ENCODE measurements at regions not wholly inside any gene's neighbourhood (a gene's known extent, or its start where the extent isn't known, plus 50 kb on each side); places are given as distances from the start of the nearest gene placed in this dataset.

GRCh38 chr22:34966980-34967565, 98.9 kb upstream of the ISX start:
- DNase-seq = no peak
- CTCF ChIA-PET (ENCODE audit: partially characterized antibody) = no interaction called here
- peaks cover 3 to 5% of the 10 kb centered on the region in 2 donors for H3K27me3 Mint-ChIP-seq
- Histone ChIP-seq H3K27me3 (ENCODE audit: insufficient read depth, low read length) (no peaks in the 10 kb centered on the region), H3K4me1 (ENCODE audit: insufficient read depth, low read length) (no peaks in the 10 kb centered on the region), H3K9me3 (ENCODE audit: control insufficient read depth in 1 of 2, low read length in 2 of 2) (no peaks in the 10 kb centered on the region), H3K4me3 (ENCODE audit: low read length in 2 of 2) (no peak overlapping the region), H3K27ac (ENCODE audit: low read depth, low read length) (no peak overlapping the region), H3K36me3 (ENCODE audit: insufficient read depth, low read length) (no peaks in the 10 kb centered on the region)
- intact Hi-C loops (cut with micrococcal nuclease) = no loop called here
- no peaks in the 10 kb centered on the region for H3K36me3 Mint-ChIP-seq
- no peak overlapping the region for H3K4me3 Mint-ChIP-seq
- H3K27ac Mint-ChIP-seq = no peak overlapping the region
- POLR2A ChIA-PET (ENCODE audit: partially characterized antibody) = interaction anchor here (0.5 kb wide), 1 partner anchor 1408 kb away, joined by 3 read pairs; no protein-coding TSS in a partner anchor
- no peaks in the 10 kb centered on the region for H3K4me1 Mint-ChIP-seq
- H3K9me3 Mint-ChIP-seq = no peaks in the 10 kb centered on the region

DNA sequence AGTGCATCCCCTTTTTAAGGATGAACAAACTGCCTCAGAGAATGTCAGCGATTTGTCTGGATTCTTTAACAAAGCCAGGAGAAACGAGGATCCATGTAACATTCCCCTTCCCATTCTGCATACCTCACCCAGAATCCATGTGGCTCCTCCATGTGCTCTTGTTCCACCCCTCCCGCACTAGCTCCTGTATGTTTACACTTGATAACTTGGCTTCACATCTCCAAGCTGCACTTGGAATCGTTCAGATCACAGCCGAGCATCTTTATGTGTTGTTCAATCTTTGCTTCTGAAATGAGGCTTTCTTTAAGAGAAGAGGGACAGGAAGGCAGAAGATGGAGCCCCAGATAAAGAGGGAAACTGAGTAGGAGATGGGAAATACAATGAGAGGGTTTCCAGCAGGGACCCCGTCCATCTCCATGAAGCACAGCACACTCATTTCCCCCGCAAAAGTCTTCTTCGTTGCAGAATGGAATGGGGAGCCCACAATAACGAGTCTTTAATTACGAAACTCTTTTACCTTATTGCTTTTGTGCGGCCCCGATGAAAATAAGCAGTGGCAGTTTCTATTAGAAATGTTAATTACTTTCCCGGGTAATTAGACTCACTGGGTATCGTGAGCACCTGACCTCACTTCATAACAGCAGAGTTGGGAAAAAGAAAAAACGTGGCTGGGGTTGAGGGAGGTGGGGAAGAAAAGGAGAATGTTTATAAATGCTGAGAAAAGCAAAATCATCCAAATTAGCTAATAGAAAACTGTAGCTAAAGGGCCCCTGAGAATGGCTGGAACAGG, 96.8 kb upstream of the ISX start:
- H3K27me3 Mint-ChIP-seq = peaks cover 5% of the 10 kb centered on the region in 2 donors
- no peak overlapping the region for H3K27ac ChIP-seq (ENCODE audit: low read depth, low read length)
- H3K4me3 Mint-ChIP-seq = no peak overlapping the region
- ChIA-PET POLR2A (ENCODE audit: partially characterized antibody) (no interaction called here), CTCF (ENCODE audit: partially characterized antibody) (no interaction called here)
- intact Hi-C loops (cut with micrococcal nuclease) = no loop called here
- no peaks in the 10 kb centered on the region for H3K27me3 ChIP-seq (ENCODE audit: insufficient read depth, low read length)
- H3K27ac Mint-ChIP-seq = no peak overlapping the region
- H3K9me3 Mint-ChIP-seq = no peaks in the 10 kb centered on the region
- no peaks in the 10 kb centered on the region for H3K36me3 Mint-ChIP-seq
- no peaks in the 10 kb centered on the region for H3K36me3 ChIP-seq (ENCODE audit: insufficient read depth, low read length)
- H3K4me1 ChIP-seq (ENCODE audit: insufficient read depth, low read length) = no peaks in the 10 kb centered on the region
- H3K4me1 Mint-ChIP-seq = no peaks in the 10 kb centered on the region
- no peak overlapping the region for H3K4me3 ChIP-seq (ENCODE audit: low read length in 2 of 2)
- DNase-seq = no peak
- H3K9me3 ChIP-seq (ENCODE audit: control insufficient read depth in 1 of 2, low read length in 2 of 2) = no peaks in the 10 kb centered on the region

- Histone ChIP-seq H3K4me1 (ENCODE audit: insufficient read depth, low read length) (no peaks in the 10 kb centered on the region), H3K27me3 (ENCODE audit: insufficient read depth, low read length) (no peaks in the 10 kb centered on the region), H3K27ac (ENCODE audit: low read depth, low read length) (no peak overlapping the region), H3K36me3 (ENCODE audit: insufficient read depth, low read length) (no peaks in the 10 kb centered on the region), H3K4me3 (ENCODE audit: low read length in 2 of 2) (no peak overlapping the region), H3K9me3 (ENCODE audit: control insufficient read depth in 1 of 2, low read length in 2 of 2) (no peaks in the 10 kb centered on the region)
- Mint-ChIP-seq H3K9me3 (peaks cover 0 to 3% (median 0%) of the 10 kb centered on the region in 8 donors), H3K27me3 (peaks cover 5 to 10% of the 10 kb centered on the region in 2 donors), H3K4me3 (no peak overlapping the region), H3K27ac (no peak overlapping the region), H3K36me3 (no peaks in the 10 kb centered on the region), H3K4me1 (no peaks in the 10 kb centered on the region)
- POLR2A ChIA-PET (ENCODE audit: partially characterized antibody) = no interaction called here
- CTCF ChIA-PET (ENCODE audit: partially characterized antibody) = no interaction called here
- no peak for DNase-seq
- intact Hi-C loops (cut with micrococcal nuclease) = no loop called here
Measured at GRCh38 chr22:34971456-34971855, 94.5 kb upstream of the ISX start.

DNA sequence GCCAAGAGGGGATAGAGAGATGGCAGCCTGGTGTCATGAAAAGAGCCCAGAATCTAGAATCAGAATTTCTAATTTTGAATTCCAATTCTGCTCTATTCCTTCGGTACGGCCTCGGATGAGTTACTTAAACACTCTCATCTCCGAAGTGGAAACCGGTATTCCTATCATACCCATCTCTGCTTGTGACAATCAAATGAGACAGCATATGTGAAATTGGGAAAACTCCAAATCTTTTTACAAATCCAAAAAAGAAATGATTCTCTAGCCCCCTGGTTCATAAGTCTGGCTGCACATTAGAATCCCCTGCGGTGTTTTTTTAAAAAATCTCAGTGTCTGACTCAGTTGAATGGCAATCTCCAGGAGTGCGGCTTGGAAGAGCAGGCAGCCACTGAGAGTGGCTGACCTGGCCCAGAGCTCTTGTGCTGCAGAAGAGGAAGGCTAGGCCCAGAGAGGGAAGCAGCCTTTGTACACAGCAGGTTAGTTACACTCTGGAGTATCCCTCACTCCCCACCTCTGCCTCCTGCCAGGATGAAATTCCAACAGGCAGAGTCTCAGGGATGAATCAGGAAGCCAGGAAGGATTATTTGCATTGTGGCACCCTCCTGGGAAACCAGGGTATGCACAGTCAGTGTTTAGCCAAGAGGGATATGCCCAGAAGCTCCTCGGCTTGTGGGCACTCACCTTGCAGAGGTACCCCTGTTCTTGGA, 93.6 kb upstream of the ISX start:
- no peaks in the 10 kb centered on the region for H3K36me3 ChIP-seq (ENCODE audit: insufficient read depth, low read length)
- H3K9me3 ChIP-seq (ENCODE audit: control insufficient read depth in 1 of 2, low read length in 2 of 2) = no peaks in the 10 kb centered on the region
- no peak overlapping the region for H3K27ac ChIP-seq (ENCODE audit: low read depth, low read length)
- DNase-seq = no peak
- H3K27me3 ChIP-seq (ENCODE audit: insufficient read depth, low read length) = no peaks in the 10 kb centered on the region
- peaks cover 5 to 10% of the 10 kb centered on the region in 2 donors for H3K27me3 Mint-ChIP-seq
- no peaks in the 10 kb centered on the region for H3K4me1 ChIP-seq (ENCODE audit: insufficient read depth, low read length)
- no peak overlapping the region for H3K4me3 Mint-ChIP-seq
- H3K4me1 Mint-ChIP-seq = no peaks in the 10 kb centered on the region
- H3K9me3 Mint-ChIP-seq = peaks cover 0 to 3% (median 0%) of the 10 kb centered on the region in 8 donors
- no peak overlapping the region for H3K27ac Mint-ChIP-seq
- no peaks in the 10 kb centered on the region for H3K36me3 Mint-ChIP-seq
- no peak overlapping the region for H3K4me3 ChIP-seq (ENCODE audit: low read length in 2 of 2)
- CTCF ChIA-PET (ENCODE audit: partially characterized antibody) = no interaction called here
- POLR2A ChIA-PET (ENCODE audit: partially characterized antibody) = no interaction called here
- intact Hi-C loops (cut with micrococcal nuclease) = no loop called here

- Mint-ChIP-seq H3K36me3 (no peaks in the 10 kb centered on the region), H3K9me3 (peaks cover 0 to 3% (median 0%) of the 10 kb centered on the region in 8 donors), H3K4me1 (no peaks in the 10 kb centered on the region), H3K27ac (no peak overlapping the region), H3K4me3 (no peak overlapping the region), H3K27me3 (peaks cover 4 to 10% of the 10 kb centered on the region in 2 donors)
- Histone ChIP-seq H3K4me1 (ENCODE audit: insufficient read depth, low read length) (no peaks in the 10 kb centered on the region), H3K9me3 (ENCODE audit: control insufficient read depth in 1 of 2, low read length in 2 of 2) (no peaks in the 10 kb centered on the region), H3K27ac (ENCODE audit: low read depth, low read length) (no peak overlapping the region), H3K4me3 (ENCODE audit: low read length in 2 of 2) (no peak overlapping the region), H3K27me3 (ENCODE audit: insufficient read depth, low read length) (no peaks in the 10 kb centered on the region), H3K36me3 (ENCODE audit: insufficient read depth, low read length) (no peaks in the 10 kb centered on the region)
- CTCF ChIA-PET (ENCODE audit: partially characterized antibody) = no interaction called here
- intact Hi-C loops (cut with micrococcal nuclease) = no loop called here
- no peak for DNase-seq
- POLR2A ChIA-PET (ENCODE audit: partially characterized antibody) = no interaction called here
Measured at GRCh38 chr22:34973016-34973415, 92.9 kb upstream of the ISX start.

DNA sequence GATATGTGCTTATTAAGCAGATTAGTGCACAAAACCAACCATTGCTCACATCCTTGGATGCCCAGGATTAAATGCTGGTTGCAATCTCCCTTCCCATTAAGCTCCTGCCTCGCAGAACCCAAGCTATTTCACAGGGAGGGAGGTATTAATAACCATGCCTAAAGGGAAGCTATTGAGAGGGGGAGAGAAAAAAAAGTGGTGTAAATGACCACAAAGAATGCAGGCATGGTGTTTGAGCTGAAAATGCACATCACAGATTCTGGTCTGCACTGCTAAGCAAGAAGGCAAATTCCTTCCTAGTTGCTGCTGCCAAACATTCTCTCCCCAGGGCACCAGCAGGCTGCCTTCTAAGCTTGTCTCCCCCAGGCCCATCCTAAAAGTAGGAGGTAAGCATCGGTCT, 92.0 kb upstream of the ISX start:
- Histone ChIP-seq H3K27me3 (ENCODE audit: insufficient read depth, low read length) (no peaks in the 10 kb centered on the region), H3K9me3 (ENCODE audit: control insufficient read depth in 1 of 2, low read length in 2 of 2) (no peaks in the 10 kb centered on the region), H3K4me3 (ENCODE audit: low read length in 2 of 2) (no peak overlapping the region), H3K36me3 (ENCODE audit: insufficient read depth, low read length) (no peaks in the 10 kb centered on the region), H3K27ac (ENCODE audit: low read depth, low read length) (no peak overlapping the region), H3K4me1 (ENCODE audit: insufficient read depth, low read length) (no peaks in the 10 kb centered on the region)
- Mint-ChIP-seq H3K27ac (no peak overlapping the region), H3K9me3 (peaks cover 0 to 3% (median 0%) of the 10 kb centered on the region in 8 donors), H3K27me3 (peaks cover 4 to 10% of the 10 kb centered on the region in 2 donors), H3K4me1 (no peaks in the 10 kb centered on the region), H3K4me3 (no peak overlapping the region), H3K36me3 (no peaks in the 10 kb centered on the region)
- intact Hi-C loops (cut with micrococcal nuclease) = no loop called here
- ChIA-PET POLR2A (ENCODE audit: partially characterized antibody) (no interaction called here), CTCF (ENCODE audit: partially characterized antibody) (interaction anchor here (0.6 to 1.1 kb wide), 2 partner anchors 9 to 174 kb away, joined by 3 read pairs; no protein-coding TSS in a partner anchor)
- no peak for DNase-seq

GRCh38 chr22:34975721-34976120, 90.2 kb upstream of the ISX start:
- POLR2A ChIA-PET (ENCODE audit: partially characterized antibody) = no interaction called here
- no peaks in the 10 kb centered on the region for H3K36me3 Mint-ChIP-seq

More at GRCh38 chr22:34975721-34976120, 90.2 kb upstream of the ISX start:
- Mint-ChIP-seq H3K27me3 (peaks cover 0 to 7% of the 10 kb centered on the region in 2 donors), H3K4me1 (no peaks in the 10 kb centered on the region), H3K4me3 (no peak overlapping the region), H3K27ac (no peak overlapping the region), H3K9me3 (peaks cover 0 to 3% (median 0%) of the 10 kb centered on the region in 8 donors)
- Histone ChIP-seq H3K27me3 (ENCODE audit: insufficient read depth, low read length) (no peaks in the 10 kb centered on the region), H3K9me3 (ENCODE audit: control insufficient read depth in 1 of 2, low read length in 2 of 2) (no peaks in the 10 kb centered on the region), H3K4me3 (ENCODE audit: low read length in 2 of 2) (no peak overlapping the region), H3K36me3 (ENCODE audit: insufficient read depth, low read length) (no peaks in the 10 kb centered on the region), H3K4me1 (ENCODE audit: insufficient read depth, low read length) (no peaks in the 10 kb centered on the region), H3K27ac (ENCODE audit: low read depth, low read length) (no peak overlapping the region)
- CTCF ChIA-PET (ENCODE audit: partially characterized antibody) = no interaction called here
- no peak for DNase-seq
- intact Hi-C loops (cut with micrococcal nuclease) = no loop called here

Measured in CD4-positive, alpha-beta memory T cell (primary cell).